Heart left ventricle (tissue), 13 donors: ENCODE measurements at regions not wholly inside any gene's neighbourhood (a gene's known extent, or its start where the extent isn't known, plus 50 kb on each side); places are given as distances from the start of the nearest gene placed in this dataset.

Source experiments
- CTCF ChIP-seq, 12 donors: fragments of 200-600 bp; sonication (generic) in 4 of 12; IDR thresholded peaks; one replicate each; pipeline versions ENCODE4 v1.5.0 to v1.8.0; 2018 to 2022; ENCODE audit warnings: antibody characterized with exemption in 12 of 12, mild to moderate bottlenecking in 5 of 12
- POLR2A ChIP-seq, 2 donors: fragments of 450-650 bp; IDR thresholded peaks; one replicate each; pipeline ENCODE4 v1.6.1; 2017; ENCODE audit warnings: antibody characterized with exemption in 2 of 2, mild to moderate bottlenecking in 2 of 2, moderate library complexity in 2 of 2
- donor health status: ischemic (EF 13 %, LVEDD 7.1; RV severe dilation, severe dysfunction).
- donor health status: DM: no; HTN: yes; CAD: no.
- donor health status: DM: no; HTN: no; CAD: no.
- donor health status: ischemic (EF 25% LVEDD 6.9; RV normal size, moderate dysfunction).
- donor health status: ischemic (EF 25% LVEDD 5.7; RV mildly dilated, moderate dysfunction).
- donor health status: ischemic (EF 35%, LVEDD 5.7; RV mildly dilated, moderate dysfunction).
- donor health status: nonischemic (EF 11% LVEDD 7.7; RV severe dilation, severe dysfunction).
- donor health status: DM: yes; HTN: yes; CAD: no.
- donor health status: PGD.
- donor health status: ischemic (EF 29% LVEDD 5.4; RV normal size, mild dysfunction).
- donor health status: nonischemic (EF 23%, LVEDD 6.1; RV moderate dilation, normal function).

- no peak for TF ChIP-seq CTCF (IDR thresholded peaks at IDR 0.05)
- no peak for TF ChIP-seq POLR2A (IDR thresholded peaks at IDR 0.05)
These were observed 130.1 kb downstream of the SLC41A2 start for GRCh38 chr12:104828015-104828414.
